ENCODE measurements at regions not wholly inside any gene's neighbourhood (a gene's known extent, or its start where the extent isn't known, plus 50 kb on each side); places are given as distances from the start of the nearest gene placed in this dataset.

GRCh38 chr5:73997960-73998359 lies 372.0 kb downstream of the ARHGEF28 start:
- no peak overlapping the region for H3K4me3 ChIP-seq (ENCODE audit: control insufficient read depth in 1 of 2, extremely low read depth in 1 of 2, low read length in 1 of 2)
- H3K4me3 Mint-ChIP-seq = no peak overlapping the region
- peaks cover 0 to 2% of the 10 kb centered on the region in 2 experiments for H3K27me3 ChIP-seq (replicated peaks in 1 of 2; ENCODE audit: control insufficient read depth in 2 of 2, extremely low read depth in 1 of 2, insufficient read depth in 2 of 2, low read length in 1 of 2)
- peaks cover 4 to 7% (median 5%) of the 10 kb centered on the region in 3 donors for H3K9me3 Mint-ChIP-seq
- CTCF ChIA-PET = no interaction called here
- POLR2A ChIA-PET = no interaction called here
- no peak overlapping the region for H3K27ac Mint-ChIP-seq
- no peaks in the 10 kb centered on the region for H3K36me3 ChIP-seq (ENCODE audit: control insufficient read depth in 2 of 2, extremely low read depth in 1 of 2, insufficient read depth in 1 of 2, low read length in 1 of 2)
- DNase-seq (no peak), ATAC-seq (replicated peaks in 1 of 4) (no peak)
- H3K27ac ChIP-seq (ENCODE audit: low read length) = no peak overlapping the region
- no peaks in the 10 kb centered on the region for H3K9me3 ChIP-seq
- H3K36me3 Mint-ChIP-seq = no peaks in the 10 kb centered on the region
- no peaks in the 10 kb centered on the region for H3K4me1 Mint-ChIP-seq
- H3K27me3 Mint-ChIP-seq = peaks cover 12 to 14% of the 10 kb centered on the region in 2 donors
- H3K4me1 ChIP-seq (ENCODE audit: control insufficient read depth in 1 of 2, extremely low read depth in 1 of 2, insufficient read depth in 2 of 2, low read length in 2 of 2) = no peaks in the 10 kb centered on the region

DNA sequence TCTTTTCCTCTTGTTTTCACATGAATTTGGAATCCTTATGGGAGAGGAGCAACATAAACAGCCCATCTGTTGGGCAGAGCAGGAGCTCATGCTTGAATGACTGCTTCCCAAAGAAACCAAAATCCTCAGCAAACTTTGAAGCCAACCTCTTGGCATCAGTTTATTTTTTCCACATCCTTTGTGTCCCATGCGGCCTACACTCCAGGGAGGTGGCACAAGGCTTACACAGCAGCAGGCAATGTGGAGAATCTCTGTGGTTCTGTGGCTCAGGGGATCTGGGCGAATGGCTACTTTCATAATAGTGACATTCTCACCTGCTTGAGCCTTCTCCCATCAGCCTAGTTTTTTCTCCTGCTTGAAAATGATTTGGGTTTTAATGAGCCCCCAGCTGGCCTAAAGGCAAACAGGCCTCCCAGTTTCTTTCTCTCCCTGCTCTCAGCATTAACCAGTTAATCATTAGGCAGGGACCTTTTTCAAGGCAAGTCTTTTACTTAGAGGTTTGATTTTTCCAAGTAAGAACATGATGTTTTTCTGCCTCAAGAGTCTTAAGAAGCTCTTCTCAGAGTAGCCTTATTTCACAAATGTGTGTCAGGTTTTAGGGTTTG lies 370.3 kb downstream of the ARHGEF28 start:
- Mint-ChIP-seq H3K4me3 (no peak overlapping the region), H3K27me3 (peaks cover 22 to 24% of the 10 kb centered on the region in 2 donors), H3K27ac (no peak overlapping the region), H3K36me3 (no peaks in the 10 kb centered on the region), H3K4me1 (no peaks in the 10 kb centered on the region), H3K9me3 (peaks cover 4 to 7% (median 5%) of the 10 kb centered on the region in 3 donors)
- DNase-seq (no peak), ATAC-seq (replicated peaks in 1 of 4) (no peak)
- ChIA-PET POLR2A (no interaction called here), CTCF (interaction anchor here (0.6 to 0.7 kb wide), 2 partner anchors 20 to 858 kb away, joined by 3 to 4 read pairs; no protein-coding TSS in a partner anchor)
- Histone ChIP-seq H3K27ac (ENCODE audit: low read length) (no peak overlapping the region), H3K4me1 (ENCODE audit: control insufficient read depth in 1 of 2, extremely low read depth in 1 of 2, insufficient read depth in 2 of 2, low read length in 2 of 2) (no peaks in the 10 kb centered on the region), H3K4me3 (ENCODE audit: control insufficient read depth in 1 of 2, extremely low read depth in 1 of 2, low read length in 1 of 2) (no peak overlapping the region), H3K27me3 (replicated peaks in 1 of 2; ENCODE audit: control insufficient read depth in 2 of 2, extremely low read depth in 1 of 2, insufficient read depth in 2 of 2, low read length in 1 of 2) (peaks cover 0 to 2% of the 10 kb centered on the region in 2 experiments), H3K36me3 (ENCODE audit: control insufficient read depth in 2 of 2, extremely low read depth in 1 of 2, insufficient read depth in 1 of 2, low read length in 1 of 2) (no peaks in the 10 kb centered on the region), H3K9me3 (no peaks in the 10 kb centered on the region)
- no CpG with 5 or more reads among the region's 2 CpGs for WGBS (ENCODE audit: insufficient coverage)

DNA sequence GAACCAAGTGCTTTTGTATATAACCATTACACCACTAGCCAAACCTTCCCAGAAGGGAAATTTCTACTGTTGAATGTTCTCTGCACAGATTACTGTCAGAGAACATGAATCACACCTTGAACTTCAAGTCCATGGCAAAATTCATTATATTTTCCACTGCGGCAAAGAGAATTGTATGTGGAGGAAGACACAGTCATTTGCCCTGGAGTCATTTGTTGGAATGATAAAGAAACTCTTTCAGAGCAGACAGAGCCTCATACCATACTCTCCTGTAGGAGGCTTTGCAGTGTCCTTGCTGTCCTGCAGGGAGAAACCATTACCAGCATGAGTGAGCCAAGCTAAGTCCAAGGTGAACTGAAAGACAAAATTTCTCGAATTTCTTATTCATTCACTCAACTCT lies 369.0 kb downstream of the ARHGEF28 start:
- H3K27me3 Mint-ChIP-seq = peaks cover 22 to 27% of the 10 kb centered on the region in 2 donors
- CTCF ChIA-PET = no interaction called here
- 71% methylated on average over 1 of the region's 2 CpGs for WGBS (ENCODE audit: insufficient coverage)

More for the DNA sequence above, 369.0 kb downstream of the ARHGEF28 start:
- Mint-ChIP-seq H3K36me3 (no peaks in the 10 kb centered on the region), H3K27ac (no peak overlapping the region), H3K4me1 (no peaks in the 10 kb centered on the region), H3K9me3 (peaks cover 4 to 7% (median 5%) of the 10 kb centered on the region in 3 donors), H3K4me3 (no peak overlapping the region)
- DNase-seq (no peak), ATAC-seq (replicated peaks in 1 of 4) (no peak)
- POLR2A ChIA-PET = no interaction called here
- Histone ChIP-seq H3K4me1 (ENCODE audit: control insufficient read depth in 1 of 2, extremely low read depth in 1 of 2, insufficient read depth in 2 of 2, low read length in 2 of 2) (no peaks in the 10 kb centered on the region), H3K9me3 (no peaks in the 10 kb centered on the region), H3K27me3 (replicated peaks in 1 of 2; ENCODE audit: control insufficient read depth in 2 of 2, extremely low read depth in 1 of 2, insufficient read depth in 2 of 2, low read length in 1 of 2) (peaks cover 0 to 2% of the 10 kb centered on the region in 2 experiments), H3K36me3 (ENCODE audit: control insufficient read depth in 2 of 2, extremely low read depth in 1 of 2, insufficient read depth in 1 of 2, low read length in 1 of 2) (no peaks in the 10 kb centered on the region), H3K27ac (ENCODE audit: low read length) (no peak overlapping the region), H3K4me3 (ENCODE audit: control insufficient read depth in 1 of 2, extremely low read depth in 1 of 2, low read length in 1 of 2) (no peak overlapping the region)

Data from T-cell (primary cell).